ENCODE measurements at regions not wholly inside any gene's neighbourhood (a gene's known extent, or its start where the extent isn't known, plus 50 kb on each side); places are given as distances from the start of the nearest gene placed in this dataset.
"Not testable (repeated sequence)": the region's sequence is repeated elsewhere in the genome, so short reads cannot be mapped to it uniquely, and the experiment has no call there.

DNA sequence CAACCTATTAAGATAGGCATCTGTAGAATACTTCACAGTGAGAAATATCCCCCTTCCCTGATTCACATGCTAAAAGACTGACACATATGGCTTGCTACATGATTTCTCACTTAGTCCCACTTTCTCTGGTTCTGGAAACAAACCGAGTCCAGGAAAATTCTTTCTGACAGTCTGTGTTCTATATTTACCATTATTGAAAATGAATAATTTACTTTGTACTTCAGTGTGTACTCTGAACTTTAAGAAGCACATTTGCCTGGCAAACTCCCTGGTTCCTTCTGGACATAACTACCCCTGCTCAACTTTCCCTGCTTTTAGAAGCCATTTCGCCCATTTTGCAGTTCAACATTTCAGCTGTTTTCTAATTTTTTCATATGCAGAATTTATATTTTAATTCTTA, 53.6 kb downstream of the APCS start:
- no peak for DNase-seq (ENCODE audit: low read depth, low spot score)

DNA sequence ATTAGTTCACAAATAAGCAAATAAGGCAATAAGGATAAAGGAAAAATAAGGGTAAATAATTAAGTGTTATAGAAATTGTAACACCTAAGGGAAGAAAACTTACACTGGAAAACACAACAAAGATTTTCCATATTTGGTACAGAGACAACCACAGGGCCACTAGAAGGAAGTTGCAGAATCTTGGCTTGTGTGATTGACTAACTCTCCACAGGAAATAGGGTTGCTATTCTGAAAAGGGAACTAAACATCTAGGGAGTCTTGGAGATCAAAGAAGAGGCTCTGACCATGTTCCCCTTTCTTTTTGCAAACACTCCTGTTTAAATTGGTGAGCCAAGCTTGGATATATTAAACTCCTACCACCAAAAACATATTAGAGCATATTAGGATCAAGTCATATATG, 59.1 kb downstream of the APCS start:
- no peak for DNase-seq (ENCODE audit: low read depth, low spot score)

DNA sequence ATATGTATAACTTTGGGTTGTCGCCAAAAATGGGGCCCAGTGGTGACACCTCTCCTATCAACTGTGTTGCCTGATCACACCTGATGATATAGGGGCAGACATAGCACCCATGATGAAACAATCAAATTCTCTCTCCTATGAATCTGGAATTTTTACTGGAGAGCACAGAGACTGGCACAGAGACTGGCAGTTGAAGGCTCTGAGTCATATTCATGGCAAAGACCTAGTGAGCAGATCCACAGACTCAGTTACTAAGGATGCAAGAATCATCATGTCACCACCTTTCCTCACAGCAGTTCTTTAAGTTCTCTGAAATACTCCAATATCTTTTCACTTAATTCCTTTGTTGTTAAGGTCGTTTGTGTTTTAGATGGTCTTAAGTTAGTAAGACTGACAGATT, 60.0 kb downstream of the APCS start:
- DNase-seq (ENCODE audit: low read depth, low spot score), result no peak

DNA sequence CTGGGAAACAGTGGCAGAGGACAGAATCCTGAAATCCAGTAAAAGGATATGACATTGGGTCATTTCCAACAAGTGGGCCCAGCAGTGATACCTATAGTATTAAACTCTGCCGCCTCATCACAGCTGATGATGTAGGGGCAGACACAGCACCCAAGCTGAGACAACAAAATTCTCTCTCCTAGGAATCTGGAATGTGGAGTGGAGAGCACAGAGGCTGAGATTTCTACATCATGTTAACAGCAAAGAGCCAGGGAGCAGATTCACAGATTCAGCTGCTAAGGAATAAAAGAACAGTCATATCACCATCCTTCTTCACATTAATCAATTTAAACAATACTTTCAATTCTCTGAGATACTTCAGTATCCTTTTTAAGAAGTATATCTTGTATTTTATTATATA, 61.9 kb downstream of the CRP start:
- no peak for DNase-seq (ENCODE audit: low read depth, low spot score)

DNA sequence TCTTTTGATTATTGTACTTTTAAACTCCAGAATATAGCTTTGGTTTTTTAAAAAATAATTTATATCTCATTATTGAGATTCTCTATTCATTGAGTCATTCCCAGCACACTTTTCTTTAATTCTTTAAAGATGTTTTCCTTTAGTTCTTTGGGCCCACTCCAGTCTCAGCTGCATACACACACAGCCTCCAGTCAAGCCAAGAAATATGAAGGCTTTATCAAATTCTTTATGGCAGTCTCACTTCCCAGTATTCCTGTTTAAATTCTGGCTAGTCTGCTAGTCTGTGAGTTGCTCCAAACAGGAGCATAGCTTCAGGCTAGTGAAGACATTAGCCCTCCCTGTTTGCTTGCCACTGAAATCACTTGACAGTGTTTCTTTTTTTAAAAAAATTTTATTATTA, 61.2 kb downstream of the CRP start:
- DNase-seq (ENCODE audit: low read depth, low spot score), result peak; percentile 56

DNA sequence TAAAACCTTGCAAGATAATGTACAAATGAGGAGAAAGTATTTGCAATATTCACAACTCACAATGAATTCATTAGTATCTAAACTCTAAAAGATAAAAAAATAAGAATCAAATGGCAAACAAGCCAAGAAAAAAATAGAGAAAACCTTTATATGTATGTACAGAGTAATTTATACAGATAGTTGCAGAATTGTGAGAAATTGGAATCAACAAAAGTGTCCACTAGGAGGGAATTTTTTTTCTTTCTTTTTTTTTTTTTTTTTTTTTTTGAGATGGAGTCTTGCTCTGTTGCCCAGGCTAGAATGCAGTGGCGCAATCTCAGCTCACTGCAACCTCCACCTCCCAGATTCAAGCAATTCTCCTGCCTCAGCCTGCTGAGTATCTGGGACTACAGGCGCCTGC, 56.9 kb downstream of the CRP start:
- not testable (repeated sequence) for DNase-seq (ENCODE audit: low read depth, low spot score)

Measured in pulmonary artery endothelial cell (primary cell).